Bone marrow (tissue), 2 donors: ENCODE measurements at regions not wholly inside any gene's neighbourhood (a gene's known extent, or its start where the extent isn't known, plus 50 kb on each side); places are given as distances from the start of the nearest gene placed in this dataset.

Experiments used
- DNase-seq, 2 donors: peaks; one replicate each; lab custom pipeline; 2025; lab: John Stamatoyannopoulos, UW

GRCh38 chr2:239587841-239588240 lies 187.0 kb upstream of the HDAC4 start:
- DNase-seq, result no peak

DNA sequence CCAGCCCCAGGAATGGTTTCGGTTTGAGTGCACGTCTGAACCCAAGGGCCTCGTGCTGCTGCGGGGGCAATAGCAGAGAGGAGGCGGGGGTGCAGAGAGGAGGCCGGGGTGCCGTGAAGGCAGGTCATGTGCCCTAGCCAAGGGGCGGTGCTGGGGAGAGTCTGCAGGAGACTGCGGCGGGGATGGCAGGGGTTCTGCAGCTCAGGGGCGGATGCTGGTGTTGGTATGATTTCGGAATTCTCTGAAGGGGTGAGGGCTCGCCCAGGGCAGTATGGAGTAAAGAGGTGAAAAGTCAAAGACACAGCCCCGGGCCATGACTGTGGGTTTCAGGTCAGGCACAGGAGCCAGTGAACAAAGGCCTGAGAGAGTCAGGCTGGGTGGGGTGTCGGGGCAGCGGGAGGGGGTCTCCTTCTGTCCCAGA lies 186.5 kb upstream of the HDAC4 start:
- DNase-seq, result no peak

- DNase-seq, result no peak
These were observed 186.0 kb upstream of the HDAC4 start for GRCh38 chr2:239586651-239587310.

DNA sequence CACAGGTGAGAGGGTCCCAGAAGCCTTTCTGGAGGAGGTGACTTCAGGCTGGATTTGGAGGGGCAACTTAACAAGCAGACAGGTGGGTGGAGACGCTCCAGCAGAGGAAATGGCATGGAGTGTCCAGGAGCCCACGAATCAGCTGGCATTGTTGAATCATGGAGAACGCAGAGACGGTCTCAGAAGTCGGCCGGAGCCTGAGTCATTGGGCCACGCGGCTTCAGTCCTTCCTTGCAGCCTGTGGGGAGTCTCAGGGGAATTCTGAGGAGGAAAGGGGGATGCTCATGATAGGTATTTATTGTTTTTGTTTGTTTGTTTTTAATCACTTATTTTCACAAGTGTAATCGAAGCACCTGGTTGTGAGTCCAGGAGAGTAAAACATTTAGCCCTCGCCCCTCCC lies 184.6 kb upstream of the HDAC4 start:
- no peak for DNase-seq

- DNase-seq, result no peak
These were observed 184.2 kb upstream of the HDAC4 start for GRCh38 chr2:239584986-239585385.

DNA sequence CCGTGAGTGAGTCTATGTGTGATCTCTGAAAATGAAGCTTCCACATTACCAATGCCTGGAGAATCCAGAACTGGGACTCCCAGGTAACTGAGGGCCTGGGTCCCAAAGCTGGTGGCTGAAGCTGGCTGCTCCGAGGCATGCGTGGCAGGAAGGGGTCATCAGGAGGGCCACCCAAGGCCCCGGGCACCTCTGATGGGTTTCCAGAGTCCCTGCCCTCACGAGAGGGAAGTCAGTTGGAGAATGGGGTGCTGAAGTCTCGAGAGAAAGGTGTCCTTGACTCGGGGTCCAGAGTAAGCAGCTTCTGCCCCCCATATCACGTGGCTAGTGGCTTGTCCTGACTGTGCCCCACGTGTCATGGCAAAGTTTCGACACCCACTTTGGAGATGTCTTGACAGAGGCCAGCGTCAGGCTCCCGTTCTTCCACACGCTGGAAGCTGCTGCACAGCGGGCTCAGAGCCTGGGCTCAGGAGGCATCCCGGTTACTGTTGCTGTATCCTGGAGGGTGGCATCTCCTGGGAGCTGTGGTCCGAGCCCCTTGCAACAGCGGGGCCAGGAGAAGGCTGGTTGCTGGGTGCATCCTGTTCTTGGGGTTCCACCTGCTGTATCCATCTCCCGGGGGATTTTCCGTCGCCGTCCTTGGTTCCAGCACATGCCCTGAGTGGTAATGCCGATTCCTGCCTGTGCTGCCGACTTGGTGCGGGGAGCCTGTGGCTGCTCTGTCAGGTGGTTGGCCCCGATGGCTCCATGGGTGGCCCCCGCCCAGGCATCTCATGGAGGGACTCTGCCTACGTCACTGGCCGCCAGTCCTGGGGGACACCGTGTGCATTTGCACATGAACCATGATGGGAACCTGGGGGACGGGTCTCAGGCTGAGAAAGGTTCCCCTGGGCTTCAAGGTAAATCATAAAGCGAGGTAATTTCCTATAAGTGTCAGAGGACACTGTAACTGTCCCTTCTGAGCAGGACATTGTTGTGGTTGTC lies 183.3 kb upstream of the HDAC4 start:
- no peak for DNase-seq

DNA sequence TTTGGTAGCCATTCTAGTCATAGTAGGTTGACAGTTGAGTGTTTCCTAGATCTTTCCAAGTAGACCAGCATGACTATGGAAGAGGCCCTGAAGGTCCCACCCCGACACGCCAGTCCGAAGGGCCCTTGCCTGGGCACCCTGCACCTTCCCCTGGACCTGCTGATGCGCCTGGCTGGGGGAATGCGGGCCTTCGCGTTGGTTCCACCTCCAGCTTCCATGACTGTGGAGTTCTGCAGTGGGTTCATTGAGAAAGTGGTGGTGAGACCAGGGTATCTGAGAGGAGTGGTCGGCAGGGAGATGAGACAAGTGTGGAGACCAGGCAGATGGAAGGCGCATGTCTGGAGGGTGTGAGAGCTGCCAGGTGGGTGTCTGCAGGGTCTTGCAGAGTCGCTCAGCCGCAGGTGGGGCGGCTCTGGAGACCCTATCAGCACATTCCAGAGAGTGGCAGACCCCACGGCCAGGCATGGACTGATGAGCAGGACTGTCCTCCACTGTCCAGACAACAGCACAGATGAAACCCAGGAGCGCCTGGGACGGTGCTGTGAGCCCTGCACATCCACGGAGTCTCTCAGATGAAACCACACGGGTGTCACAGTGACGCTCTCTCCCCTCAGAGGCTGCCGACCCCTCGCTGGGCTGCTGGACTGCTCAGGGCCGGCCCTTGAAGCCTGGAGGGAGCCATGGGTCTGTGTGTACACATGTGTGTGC lies 182.5 kb upstream of the HDAC4 start:
- DNase-seq, result no peak

GRCh38 chr2:239582476-239582875 lies 181.7 kb upstream of the HDAC4 start:
- no peak for DNase-seq

- no peak for DNase-seq
These were observed 180.6 kb upstream of the HDAC4 start for GRCh38 chr2:239581352-239581901.

- DNase-seq, result no peak
These were observed 179.3 kb upstream of the HDAC4 start for GRCh38 chr2:239580199-239580527.

DNA sequence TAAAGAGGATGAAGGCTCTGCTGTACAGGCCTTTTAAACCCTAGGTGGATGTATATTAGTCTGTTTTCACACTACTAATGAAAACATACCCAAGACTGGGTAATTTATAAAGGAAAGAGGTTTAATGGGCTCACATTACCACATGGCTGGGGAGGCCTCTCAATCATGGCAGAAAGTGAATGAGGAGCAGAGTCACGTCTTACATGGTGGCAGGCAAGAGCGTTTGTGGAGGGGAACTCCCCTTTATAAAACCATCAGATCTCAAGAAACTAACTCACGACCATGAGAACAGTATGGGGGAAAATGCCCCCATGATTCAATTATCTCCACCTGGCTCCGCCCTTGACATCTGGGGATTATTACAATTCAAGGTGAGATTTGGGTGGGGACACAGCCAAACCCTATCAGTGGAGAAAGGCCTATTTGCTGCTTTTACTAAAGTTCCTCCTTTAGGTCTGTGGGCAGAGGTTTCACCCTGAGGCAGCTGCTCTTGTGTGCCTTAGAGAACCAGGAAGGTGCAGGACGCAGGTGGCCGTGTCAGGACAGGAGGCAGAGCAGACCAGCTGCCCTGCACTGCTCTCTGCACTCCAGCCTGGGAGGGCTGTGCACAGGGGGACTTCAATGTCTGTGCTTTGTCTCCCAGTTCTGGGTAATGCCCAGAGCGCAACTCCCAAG lies 178.8 kb upstream of the HDAC4 start:
- DNase-seq, result no peak

- no peak for DNase-seq
These were observed 178.3 kb upstream of the HDAC4 start for GRCh38 chr2:239579081-239579480.

DNA sequence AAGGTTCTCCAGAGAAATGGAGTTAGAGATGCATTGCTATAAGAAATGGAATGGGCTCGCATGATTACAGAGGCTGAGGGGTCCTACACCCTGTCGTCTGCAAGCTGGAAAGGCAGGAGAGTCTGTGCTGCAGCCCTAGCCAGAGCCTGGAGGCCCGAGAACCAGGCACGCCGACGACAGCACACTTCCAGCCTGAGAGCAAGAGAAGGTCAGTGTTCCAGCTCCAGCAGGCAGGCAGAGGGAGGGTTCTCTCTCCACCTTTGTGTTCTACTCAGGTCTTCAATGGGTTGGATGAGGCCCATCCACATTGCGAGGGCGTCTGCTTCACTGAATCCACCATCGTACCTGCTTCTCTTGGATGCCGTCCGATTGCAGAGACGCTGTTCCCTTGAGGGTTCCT lies 177.6 kb upstream of the HDAC4 start:
- no peak for DNase-seq

- DNase-seq, result no peak
These were observed 177.1 kb upstream of the HDAC4 start for GRCh38 chr2:239577935-239578334.

GRCh38 chr2:239576784-239577685 lies 176.2 kb upstream of the HDAC4 start:
- DNase-seq, result no peak

- DNase-seq, result no peak
These were observed 175.2 kb upstream of the HDAC4 start for GRCh38 chr2:239575931-239576445.

DNA sequence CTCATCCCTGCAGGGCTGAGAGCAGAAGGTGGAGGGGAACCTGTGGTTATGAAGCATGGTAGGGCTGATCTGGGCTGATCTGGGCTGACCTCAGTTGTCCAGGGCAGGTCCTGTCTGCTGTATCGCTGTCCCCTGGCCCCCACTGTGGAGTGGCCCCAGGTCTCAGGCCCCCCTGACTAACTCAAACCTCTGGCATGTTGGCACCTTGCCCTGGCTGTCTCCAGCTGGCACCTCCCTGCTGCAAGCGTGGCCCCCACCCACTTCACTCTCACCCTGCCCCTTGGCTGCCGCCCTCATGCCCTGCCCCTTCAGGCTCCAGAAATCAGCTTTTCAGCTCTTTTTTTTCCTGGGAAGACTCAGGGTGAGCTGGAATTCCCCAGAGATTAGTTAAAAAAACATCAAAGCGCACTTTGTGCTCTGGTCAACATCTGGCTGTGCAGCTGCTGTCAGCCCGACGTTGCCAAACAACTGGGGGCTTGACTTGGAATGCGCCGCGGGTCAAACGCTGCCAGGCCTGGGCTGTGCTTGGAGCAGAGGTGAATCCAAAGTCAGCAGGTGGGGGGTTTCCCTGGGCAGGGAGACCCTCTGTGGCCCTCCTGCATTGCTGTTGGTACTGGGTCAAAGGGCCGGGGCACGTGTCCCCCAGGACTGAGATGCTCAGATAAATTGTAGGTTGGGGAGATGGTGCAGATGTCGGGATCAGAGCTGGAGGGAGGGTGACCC lies 173.8 kb upstream of the HDAC4 start:
- DNase-seq, result no peak

- no peak for DNase-seq
These were observed 173.2 kb upstream of the HDAC4 start for GRCh38 chr2:239574054-239574433.

DNA sequence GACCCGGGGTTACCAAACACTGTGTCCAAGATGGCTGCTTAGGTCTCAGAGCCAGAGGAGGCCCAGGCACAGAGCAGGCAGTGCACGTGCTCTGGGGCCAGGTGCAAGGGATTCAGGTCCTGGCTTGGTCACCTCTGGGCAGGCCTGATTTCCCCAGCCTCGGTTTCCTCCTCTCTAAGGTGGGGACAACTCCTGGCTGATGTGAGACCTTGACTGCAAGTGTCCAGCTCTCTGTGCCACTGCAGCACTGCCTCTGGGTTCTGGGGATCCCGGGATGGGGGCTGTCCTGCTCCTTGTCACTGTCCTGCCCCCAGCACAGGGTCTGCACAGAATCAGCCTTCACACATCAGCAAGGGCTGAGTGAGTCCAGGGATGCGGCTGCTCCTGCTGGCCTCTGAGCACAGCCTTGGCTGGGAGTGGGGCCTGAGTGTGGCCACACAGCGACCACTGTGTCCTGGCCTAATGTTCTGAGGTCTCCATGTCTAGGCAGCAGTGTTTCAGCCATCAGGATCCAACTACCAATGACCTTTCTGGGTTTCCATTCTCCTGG lies 170.2 kb upstream of the HDAC4 start:
- no peak for DNase-seq
